Panc1 (cell line): ENCODE measurements at regions not wholly inside any gene's neighbourhood (a gene's known extent, or its start where the extent isn't known, plus 50 kb on each side); places are given as distances from the start of the nearest gene placed in this dataset.

Experiments
- POLR2AphosphoS5 ChIP-seq: IDR thresholded peaks from 2 replicates; pipeline ENCODE4 v1.6.1; 2012; ENCODE audit warnings: mild to moderate bottlenecking, low read depth, low read length, moderate library complexity
- SIN3A ChIP-seq: IDR thresholded peaks from 2 replicates; pipeline ENCODE4 v1.6.1; 2012; ENCODE audit warnings: low read depth, mild to moderate bottlenecking, low read length, moderate library complexity, borderline replicate concordance; ENCODE audit not compliant: insufficient read depth
- TF ChIP-seq, protein P1 (sequence below): fragments of 450-650 bp; IDR thresholded peaks from 2 replicates; pipeline ENCODE4 v1.5.1; 2017; ENCODE audit warnings: mild to moderate bottlenecking

DNA sequence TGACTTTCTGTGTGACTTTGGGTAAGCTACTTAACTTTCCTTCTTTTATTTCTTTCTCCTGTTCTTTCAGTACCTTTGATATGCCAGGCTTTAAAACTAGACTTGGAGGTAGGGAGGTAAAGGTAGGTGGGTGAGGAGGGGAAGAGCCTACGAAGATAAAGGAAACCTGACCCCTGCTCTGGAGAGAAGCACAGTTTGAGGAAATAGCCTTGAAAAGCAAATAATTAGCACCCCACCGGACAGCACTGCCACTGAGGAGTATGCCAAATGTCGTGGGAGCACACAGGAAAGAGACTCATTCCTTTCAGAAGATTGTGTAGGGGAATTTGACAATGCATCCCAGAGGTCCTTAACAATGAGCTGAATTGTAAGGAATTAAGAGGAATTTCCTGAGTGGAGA, 65.2 kb upstream of the SPAG17 start:
- TF ChIP-seq, protein P1, sequence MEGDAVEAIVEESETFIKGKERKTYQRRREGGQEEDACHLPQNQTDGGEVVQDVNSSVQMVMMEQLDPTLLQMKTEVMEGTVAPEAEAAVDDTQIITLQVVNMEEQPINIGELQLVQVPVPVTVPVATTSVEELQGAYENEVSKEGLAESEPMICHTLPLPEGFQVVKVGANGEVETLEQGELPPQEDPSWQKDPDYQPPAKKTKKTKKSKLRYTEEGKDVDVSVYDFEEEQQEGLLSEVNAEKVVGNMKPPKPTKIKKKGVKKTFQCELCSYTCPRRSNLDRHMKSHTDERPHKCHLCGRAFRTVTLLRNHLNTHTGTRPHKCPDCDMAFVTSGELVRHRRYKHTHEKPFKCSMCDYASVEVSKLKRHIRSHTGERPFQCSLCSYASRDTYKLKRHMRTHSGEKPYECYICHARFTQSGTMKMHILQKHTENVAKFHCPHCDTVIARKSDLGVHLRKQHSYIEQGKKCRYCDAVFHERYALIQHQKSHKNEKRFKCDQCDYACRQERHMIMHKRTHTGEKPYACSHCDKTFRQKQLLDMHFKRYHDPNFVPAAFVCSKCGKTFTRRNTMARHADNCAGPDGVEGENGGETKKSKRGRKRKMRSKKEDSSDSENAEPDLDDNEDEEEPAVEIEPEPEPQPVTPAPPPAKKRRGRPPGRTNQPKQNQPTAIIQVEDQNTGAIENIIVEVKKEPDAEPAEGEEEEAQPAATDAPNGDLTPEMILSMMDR = no peak
- no peak for TF ChIP-seq SIN3A
- TF ChIP-seq POLR2AphosphoS5 = no peak
